UCSD-AML1 (cell line): ENCODE measurements at regions not wholly inside any gene's neighbourhood (a gene's known extent, or its start where the extent isn't known, plus 50 kb on each side); places are given as distances from the start of the nearest gene placed in this dataset.
"Not testable (repeated sequence)": the region's sequence is repeated elsewhere in the genome, so short reads cannot be mapped to it uniquely, and the experiment has no call there.

Experiments used
- DNase-seq: peaks from one replicate; lab custom pipeline; 2025; ENCODE audit not compliant: unreplicated experiment; lab: John Stamatoyannopoulos, UW

DNA sequence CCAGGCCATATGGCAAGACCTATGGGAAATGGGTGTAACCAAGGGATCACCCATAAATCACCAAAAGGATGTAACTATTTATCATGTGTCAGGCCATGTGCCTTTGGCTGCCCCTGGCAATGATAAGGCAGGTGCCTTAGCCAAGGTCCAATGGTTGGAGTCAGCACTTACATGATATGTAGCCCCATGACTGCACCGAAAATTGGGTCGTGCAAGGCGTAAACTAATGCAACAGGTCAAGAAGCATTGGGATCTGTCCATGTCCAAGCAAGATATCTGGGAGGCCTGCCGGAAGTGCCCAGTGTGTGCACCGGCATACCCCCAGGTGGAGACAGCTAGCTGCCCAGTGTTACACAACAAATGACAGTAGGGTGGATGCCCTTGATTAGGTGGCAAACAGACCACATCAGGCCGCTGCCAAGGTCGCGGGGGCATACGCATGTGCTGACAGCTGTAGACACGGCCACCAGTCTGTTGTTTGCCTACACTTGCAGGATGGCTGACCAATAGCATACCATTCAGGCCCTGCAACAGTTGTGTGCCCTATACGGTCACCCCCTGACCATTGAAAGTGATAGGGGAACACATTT lies 698.2 kb upstream of the AGA start:
- no peak for DNase-seq

DNA sequence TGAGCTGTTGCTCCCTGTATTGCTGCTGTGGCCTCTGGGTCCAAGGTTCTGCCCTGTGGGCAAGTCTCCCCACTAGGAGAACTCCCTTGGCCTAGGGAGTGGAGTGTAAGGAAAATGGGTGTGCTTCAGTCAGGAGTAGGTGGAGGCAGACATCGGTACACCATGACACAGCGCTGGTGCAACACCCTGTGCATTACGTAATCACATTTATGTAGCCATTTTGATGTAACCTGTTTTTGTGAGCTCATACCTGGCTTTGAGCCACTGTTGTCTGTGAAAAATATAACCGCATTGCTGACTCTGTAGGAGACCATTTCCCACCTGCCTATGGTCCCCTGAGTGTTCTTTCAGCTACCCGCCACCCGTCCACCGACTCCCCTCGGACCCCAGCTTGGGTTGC lies 700.5 kb upstream of the AGA start:
- DNase-seq: no peak

DNA sequence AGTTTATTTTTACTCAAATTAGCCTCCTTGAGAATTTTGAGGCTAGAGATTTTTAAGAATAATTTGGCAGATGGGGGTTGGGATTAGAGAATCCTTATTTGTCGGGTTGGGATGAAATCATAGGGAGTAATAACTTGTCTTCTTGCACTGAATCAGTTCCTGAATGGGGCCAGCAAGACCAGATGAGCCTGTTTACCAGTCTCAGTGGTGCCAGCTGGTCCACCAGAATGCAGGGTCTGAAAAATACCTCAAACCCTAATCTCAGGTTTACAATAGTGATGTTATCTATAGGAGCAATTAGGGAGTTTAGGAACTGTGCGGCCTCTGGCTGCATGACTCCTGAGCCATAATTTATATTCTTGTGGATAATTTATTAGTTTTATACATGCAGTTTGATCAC lies 705.9 kb upstream of the AGA start:
- no peak for DNase-seq

DNA sequence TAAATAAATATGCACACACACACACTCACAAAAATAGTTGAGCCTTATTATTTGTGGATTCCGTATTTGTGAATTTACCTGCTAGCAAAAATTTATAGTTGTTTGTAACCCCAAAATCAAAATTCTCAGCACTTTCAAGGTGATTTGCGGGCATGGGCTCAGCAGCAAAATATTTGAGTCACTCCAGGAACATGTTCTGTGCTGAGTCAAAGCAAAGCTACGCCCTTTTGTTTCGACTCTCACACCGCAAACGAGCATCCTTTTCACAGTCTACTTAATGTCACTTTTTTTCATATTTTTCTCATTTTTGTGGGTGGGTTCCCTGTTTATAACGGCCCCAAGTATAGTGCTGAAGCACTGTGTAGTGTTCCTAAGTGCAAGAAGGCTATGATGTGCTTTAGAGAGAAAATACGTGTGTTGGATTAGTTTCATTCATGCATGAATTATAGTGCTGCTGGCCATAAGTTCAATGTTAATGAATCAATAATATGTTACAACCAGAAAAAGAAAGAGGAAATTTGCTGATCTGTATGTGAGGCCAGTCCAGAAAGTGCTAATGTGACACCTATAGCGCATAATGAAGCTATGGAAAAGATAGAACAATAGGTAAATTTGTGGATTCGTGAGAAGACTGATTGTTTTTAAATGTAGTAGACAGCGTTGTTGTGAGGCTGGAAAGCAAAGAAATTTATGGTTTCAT lies 723.2 kb upstream of the AGA start:
- DNase-seq: no peak

DNA sequence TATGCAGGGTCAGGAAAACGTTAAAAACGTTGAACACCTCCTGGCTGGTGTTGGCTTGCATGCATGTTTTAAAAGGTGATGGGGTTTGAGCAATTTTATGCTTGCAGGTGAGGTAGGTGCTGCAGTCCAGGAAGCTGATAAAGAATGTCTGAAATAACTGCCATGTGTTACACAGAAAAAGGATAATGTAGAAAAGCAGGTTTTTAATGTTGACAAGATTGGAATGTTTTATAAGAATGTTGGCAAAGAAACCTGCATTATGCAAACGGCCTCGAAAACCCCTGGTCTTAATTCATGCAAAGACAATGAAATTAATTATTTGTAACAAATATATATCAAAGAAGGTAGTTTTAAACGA lies 723.7 kb upstream of the AGA start:
- DNase-seq: no peak

DNA sequence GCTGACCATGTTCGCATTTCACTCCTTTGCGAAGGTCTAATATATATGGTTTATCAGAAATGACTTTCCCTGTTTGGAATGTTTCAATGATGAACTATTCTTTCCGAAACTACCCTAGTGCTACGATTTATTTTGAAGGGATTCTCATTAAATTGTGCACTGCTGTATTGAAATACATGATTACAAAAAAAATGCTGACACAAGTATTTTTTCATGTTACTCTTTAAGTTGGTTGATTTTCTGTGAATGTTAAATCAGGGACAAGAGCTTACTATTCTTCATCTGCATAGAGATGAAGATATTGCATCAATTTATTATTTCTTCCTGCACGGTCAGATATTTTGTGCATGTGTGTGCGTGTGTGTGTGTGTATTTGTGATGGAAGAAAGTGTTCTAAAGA lies 731.5 kb upstream of the AGA start:
- no peak for DNase-seq

DNA sequence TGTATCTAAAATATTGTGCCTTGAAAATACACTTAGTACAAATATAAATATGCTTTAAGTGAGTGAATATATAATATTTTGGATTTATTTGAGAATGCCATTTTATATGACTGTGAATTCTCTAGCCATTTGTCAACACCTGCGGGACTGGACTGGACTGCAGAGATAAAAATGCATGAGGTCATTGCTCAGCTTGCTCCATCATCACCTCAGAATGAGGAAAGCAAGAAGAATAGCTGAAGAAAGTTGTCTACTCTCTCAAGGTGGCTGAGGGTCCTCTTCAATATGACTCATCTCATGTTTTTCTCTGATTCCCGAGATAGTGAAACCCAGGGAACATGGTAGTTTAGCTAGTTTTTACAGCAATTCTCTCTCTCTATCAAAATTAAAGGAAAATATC lies 732.5 kb upstream of the AGA start:
- DNase-seq: no peak

DNA sequence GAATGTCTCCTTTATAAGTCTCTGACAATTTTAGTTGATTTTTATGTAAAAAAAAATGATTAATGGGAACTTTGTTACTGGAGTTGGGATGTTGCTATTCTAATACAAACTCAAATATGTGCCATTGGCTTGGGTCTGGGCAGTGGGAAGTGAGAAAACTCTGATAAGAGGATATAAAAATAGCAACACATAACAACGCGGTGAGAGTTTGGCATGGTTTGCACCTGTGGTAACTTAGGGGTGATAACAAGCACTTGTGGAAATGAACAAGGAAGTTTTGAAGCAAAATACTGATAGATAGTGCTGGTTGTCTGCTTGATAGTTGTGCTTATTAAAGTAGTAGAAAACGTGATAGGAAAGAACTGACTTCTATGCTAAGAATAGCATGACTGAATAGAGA lies 743.3 kb upstream of the AGA start:
- DNase-seq: no peak

DNA sequence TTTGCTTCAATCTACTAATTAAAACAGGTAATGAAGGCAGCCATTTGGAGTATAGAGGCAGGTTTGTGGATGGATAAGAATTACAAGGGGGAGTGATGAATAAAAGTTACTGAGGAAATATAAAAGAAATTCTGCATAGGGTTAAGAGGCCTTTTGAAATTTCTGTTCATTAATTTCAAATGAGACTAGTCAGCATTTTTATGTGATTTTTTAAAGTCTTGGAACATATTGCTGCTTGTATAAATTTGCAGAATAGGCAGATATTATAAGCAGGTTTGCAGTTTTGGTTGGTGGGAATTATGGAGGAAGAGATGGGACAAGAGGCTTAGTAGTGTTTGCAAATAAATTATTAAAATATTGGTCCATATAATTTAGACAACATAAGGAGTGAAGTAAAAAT lies 750.4 kb upstream of the AGA start:
- DNase-seq: no peak

DNA sequence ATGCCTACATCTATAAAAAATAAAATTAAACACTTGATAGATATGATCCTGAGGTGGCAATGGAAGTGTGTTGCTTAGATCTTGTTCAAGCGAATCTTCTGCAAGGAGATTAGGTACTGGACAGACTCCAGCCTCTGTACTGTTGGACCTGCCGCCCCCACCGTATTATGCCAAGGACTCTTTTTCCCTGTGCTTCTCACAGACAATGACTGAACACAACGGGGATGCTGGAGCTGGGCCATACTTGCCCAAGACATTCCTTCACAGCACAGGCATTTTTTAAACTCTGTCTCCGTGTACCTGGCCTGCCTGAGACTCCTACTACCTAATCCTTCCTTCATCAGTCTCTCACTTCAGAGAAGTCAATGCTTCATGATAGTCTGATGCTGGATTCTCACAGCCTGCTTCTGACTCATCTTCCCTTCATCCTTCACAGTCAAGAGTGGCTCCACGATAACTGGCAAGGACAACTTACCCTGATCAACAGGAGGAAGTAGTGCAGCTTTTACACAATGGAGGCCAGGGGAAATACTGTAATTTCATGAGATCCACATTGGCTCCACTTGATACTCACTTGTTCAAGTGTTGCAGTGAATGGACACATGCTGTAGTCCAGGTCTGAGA lies 754.6 kb upstream of the AGA start:
- no peak for DNase-seq

DNA sequence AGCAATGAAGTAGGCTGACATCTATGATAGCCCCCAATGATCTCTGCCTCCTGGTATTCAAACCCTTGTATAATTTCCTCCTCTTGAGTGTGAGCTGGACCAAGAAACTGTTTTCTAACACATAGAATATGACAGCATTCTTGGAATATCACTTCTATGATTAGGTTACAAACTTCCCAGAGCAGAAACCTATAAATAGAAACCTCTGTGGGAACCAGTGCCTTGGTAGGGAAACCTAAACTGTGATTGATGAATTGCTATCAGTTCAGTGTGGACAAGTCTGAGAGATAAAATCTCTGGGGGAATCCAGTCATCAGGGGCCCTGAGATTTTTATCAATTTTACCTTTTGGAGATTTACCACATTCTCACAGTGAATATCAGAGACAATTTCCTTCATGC lies 756.5 kb upstream of the AGA start:
- no peak for DNase-seq

DNA sequence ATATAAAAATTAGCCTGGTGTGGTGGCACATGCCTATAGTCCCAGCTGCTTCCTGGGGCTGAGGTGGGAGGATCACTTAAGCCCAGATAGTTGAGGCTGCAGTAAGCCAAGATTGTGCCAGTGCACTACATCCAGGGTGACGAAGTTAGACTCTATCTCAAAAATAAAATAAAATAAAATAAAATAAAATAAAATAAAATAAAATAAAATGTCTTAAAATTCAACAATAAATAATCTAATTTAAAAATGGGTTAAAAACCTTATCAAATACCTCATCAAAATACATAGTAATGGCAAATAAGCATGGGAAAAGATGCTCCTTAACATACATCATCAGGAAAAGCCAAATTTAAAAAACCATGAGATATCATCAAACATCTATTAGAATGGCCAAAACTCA lies 760.2 kb upstream of the AGA start:
- DNase-seq: no peak

DNA sequence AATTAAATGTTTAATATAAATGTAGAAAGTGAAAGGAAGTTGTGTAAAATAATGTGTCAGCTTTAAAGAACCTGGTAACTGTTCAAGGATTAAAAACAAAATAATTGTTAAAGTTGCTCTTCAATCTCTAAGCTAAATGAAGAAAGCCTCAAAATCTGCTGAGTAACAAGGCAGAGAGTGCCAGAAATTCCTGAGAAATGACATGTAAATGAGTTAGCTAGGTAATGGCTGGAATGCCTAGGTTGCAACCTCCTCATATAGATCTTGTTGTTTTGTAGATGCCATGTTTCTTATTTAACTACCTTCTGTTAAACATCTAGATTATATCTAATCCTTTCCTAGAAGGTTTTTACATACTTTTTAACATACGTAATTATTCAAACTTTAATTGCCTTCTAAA lies 763.6 kb upstream of the AGA start:
- DNase-seq: no peak

DNA sequence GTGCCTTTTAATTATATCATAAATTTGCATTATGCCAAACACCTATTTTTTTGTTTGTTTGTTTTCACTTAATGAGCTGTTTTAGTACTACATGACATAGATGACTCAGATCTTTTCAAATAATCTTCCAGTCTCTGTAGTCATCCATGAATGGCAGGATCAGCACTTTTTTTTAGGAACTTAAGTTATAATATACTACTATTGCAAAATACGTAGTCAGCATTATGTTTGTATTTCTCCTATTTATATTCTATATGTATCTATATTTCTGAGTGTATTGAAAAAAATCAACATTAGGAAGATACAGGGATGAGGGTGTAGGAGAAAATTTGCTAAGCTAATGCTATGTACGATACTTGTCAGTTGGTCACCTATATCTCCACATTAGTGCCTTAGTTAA lies 773.1 kb upstream of the AGA start:
- no peak for DNase-seq

DNA sequence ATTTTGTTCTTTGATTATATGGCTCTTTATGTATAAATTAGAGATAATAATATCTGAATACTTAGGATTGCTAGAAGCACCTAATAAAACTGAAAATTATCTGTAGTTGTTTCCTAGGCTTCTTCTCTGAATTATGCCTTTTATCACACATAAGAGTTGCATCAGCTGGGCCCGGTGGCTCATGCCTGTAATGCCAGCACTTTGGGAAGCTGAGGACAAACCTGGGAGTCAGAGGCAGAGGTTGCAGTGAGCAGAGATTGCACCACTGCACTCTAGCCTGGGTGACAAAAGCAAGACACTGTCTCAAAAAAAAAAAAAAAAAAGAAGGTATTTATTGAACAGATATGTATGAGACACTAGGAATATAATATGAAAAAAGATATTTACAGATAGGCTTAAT lies 773.5 kb upstream of the AGA start:
- no peak for DNase-seq

DNA sequence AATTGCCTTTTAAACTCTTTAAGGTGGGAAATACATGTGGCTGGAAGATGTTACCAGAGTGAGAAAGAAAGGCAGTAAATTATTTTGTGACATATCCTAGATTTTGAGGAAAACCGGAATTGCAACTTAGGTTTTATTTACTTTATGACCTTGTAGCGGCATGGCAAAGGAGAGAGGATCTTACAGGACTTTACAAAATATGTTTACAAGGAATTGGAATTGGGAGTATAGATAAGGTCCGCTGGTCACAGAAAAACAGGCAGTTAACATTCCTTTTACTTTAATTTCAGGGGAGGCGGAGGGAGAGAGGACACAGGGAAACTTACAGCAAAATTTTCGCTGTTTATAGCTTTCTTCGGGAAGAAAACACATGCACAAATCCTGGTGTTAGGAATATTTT lies 784.2 kb upstream of the AGA start:
- not testable (repeated sequence) for DNase-seq

DNA sequence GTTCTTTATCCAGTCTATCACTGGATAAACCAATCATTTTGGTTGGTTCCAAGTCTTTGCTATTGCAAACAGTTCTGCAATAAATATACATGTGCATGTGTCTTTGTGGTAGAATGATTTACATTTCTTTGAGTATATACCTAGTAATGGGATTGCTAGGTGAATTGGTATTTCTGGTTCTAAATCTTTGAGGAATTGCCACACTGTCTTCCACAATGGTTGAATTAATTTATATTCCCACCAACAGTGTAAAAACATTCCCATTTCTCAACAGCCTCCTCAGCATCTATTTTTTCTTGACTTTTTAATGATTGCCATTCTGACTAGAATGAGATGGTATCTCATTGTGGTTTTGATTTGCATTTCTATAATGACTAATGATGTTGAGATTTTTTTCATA lies 791.7 kb upstream of the AGA start:
- DNase-seq: no peak

DNA sequence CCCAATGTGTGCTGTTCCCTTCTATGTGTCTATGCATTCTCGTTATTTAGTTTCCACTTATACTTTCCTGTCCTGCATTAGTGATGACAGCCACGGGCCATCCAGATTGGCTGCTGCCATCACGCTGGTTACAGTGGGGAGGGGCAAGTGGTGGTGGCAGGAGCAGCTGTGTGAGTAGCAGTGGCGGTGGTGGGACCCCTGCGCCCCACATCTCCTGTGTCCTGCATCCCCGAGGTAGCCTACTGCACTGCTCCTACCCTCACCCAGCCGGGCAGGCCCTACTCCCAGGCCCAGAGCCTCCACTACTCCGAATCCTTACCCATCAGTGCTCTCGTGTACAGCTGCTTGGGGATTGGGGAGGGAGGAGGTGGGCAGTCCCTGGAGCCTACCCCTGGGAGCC lies 798.7 kb upstream of the AGA start:
- no peak for DNase-seq

DNA sequence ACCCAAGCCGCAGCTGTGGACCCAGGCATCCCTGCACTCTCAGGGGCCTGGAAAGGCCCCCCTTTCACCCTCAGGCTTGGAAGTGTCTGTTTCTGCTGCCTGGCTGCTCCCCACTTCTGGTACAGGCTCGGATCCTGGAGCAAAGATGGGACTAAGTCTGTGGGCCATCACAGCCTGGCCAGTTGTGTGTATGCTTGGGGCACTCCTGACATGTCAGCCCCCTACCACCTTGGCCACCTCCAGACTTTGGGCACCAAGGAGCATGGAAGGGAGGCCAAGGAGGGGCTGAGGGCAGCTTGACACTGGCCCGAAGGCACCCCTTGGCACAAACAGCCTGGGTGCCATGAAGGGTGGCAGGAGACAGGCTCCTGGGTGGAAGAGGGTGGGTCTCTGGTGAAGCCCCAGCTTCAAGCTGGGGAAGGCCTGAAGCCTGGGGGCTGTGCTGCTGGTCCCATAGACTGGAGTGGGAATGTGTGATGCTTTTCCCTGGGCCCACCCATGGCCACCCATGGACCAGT lies 799.4 kb upstream of the AGA start:
- DNase-seq: no peak

DNA sequence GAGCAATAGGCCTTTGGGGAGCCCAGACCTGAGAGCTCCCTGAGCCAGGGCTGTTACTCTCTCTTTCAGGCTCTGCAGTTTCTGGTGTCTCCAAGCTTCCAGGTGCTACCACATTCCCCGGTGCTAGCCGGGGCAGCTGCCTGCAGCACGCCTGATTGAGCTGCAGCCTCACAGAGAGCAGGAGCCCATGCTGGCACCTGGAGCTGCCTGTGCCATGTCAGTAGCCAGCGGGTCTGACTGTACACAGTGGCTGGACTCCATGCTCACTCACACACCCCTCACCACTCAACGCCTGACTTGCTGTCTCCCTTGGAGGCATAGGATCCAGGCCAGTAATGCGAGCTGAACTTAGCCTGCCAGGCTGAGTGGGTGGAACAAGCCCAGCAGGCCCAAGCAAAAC lies 800.4 kb upstream of the AGA start:
- no peak for DNase-seq

DNA sequence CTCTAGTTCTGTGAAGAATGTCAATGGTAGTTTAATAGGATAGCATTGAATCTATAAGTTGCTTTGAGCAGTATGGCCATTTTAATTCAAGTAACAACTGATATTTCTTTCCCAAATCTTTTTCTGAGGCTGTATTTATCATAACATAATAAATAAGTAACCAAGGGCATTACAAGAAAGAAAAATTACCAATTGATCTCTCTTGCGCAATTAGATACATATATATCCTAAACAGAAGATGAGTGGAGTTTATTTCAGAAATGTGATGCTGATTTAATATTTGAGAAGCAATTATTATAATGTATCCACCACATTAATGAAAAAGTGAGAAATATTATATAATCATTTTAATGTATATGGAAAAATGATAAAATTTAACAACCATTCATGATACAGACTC lies 802.5 kb upstream of the AGA start:
- no peak for DNase-seq

DNA sequence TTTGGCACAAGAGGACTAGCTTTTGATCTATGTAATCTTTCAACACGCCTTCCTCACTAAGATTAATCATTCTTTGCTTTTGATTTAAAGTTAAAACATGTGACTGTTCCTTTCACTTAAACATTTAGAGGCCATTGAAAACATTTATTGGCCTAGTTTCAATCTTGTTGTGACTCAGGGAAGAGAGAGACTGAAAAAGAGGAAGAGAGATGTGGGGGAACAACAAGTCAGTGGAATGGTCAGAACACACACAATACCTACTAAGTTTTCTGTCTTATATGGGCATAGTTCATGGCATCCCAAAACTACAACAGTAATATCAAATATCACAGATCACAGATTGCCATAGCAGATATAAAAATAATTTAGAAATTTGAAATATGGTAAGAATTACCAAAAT lies 812.9 kb upstream of the AGA start:
- no peak for DNase-seq

DNA sequence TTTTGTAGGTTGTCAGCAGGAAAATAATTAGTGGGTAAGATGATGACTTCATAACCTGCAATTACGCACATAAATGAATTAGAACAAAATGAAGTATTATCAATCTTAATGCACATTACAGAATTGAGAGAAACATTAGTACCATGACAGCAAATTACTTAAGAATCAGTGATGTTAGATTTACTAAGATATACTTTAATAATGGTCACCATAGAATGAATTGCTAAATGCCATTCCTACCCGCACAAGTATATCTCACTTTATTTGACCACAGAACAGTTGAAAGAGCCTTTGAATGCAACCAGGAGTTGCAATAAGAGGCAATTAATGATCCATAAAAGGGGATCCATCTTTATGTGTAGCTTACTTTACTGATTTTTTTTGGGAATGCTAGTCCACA lies 816.4 kb upstream of the AGA start:
- DNase-seq: no peak
